ENCODE measurements at regions not wholly inside any gene's neighbourhood (a gene's known extent, or its start where the extent isn't known, plus 50 kb on each side); places are given as distances from the start of the nearest gene placed in this dataset.

GRCh38 chr12:108075561-108075960, 53.5 kb upstream of the WSCD2 start:
- TF ChIP-seq, protein P1, sequence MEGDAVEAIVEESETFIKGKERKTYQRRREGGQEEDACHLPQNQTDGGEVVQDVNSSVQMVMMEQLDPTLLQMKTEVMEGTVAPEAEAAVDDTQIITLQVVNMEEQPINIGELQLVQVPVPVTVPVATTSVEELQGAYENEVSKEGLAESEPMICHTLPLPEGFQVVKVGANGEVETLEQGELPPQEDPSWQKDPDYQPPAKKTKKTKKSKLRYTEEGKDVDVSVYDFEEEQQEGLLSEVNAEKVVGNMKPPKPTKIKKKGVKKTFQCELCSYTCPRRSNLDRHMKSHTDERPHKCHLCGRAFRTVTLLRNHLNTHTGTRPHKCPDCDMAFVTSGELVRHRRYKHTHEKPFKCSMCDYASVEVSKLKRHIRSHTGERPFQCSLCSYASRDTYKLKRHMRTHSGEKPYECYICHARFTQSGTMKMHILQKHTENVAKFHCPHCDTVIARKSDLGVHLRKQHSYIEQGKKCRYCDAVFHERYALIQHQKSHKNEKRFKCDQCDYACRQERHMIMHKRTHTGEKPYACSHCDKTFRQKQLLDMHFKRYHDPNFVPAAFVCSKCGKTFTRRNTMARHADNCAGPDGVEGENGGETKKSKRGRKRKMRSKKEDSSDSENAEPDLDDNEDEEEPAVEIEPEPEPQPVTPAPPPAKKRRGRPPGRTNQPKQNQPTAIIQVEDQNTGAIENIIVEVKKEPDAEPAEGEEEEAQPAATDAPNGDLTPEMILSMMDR (IDR thresholded peaks at IDR 0.05; ENCODE audit: low read depth, low read length), result no peak
- no peak for TF ChIP-seq EZH2phosphoT487 (IDR thresholded peaks at IDR 0.05; ENCODE audit: low read depth)
